ENCODE measurements at regions not wholly inside any gene's neighbourhood (a gene's known extent, or its start where the extent isn't known, plus 50 kb on each side); places are given as distances from the start of the nearest gene placed in this dataset.

GRCh38 chr7:114138587-114138986 lies 219.8 kb upstream of the PPP1R3A start:
- CTCF ChIA-PET = no interaction called here

GRCh38 chr7:114133717-114134116 lies 214.9 kb upstream of the PPP1R3A start:
- ChIA-PET CTCF (no interaction called here), POLR2A (no interaction called here)

More at GRCh38 chr7:114138587-114138986, 219.8 kb upstream of the PPP1R3A start:
- POLR2A ChIA-PET = no interaction called here

- CTCF ChIA-PET = no interaction called here
- POLR2A ChIA-PET = no interaction called here
Observed at GRCh38 chr7:114130866-114131265, 212.1 kb upstream of the PPP1R3A start.

GRCh38 chr7:114128880-114129279 lies 210.1 kb upstream of the PPP1R3A start:
- ChIA-PET CTCF (no interaction called here), POLR2A (no interaction called here)

- CTCF ChIA-PET = no interaction called here
- POLR2A ChIA-PET = no interaction called here
Observed at GRCh38 chr7:114126095-114126494, 207.3 kb upstream of the PPP1R3A start.

GRCh38 chr7:114112806-114113205 lies 194.0 kb upstream of the PPP1R3A start:
- ChIA-PET POLR2A (no interaction called here), CTCF (no interaction called here)

GRCh38 chr7:114110666-114111065 lies 191.9 kb upstream of the PPP1R3A start:
- ChIA-PET CTCF (no interaction called here), POLR2A (interaction anchor here (0.5 kb wide), 1 partner anchor 55 kb away, joined by 3 read pairs; no protein-coding TSS in a partner anchor)

- POLR2A ChIA-PET = no interaction called here
- CTCF ChIA-PET = no interaction called here
Observed at GRCh38 chr7:114109721-114110120, 190.9 kb upstream of the PPP1R3A start.

- ChIA-PET POLR2A (no interaction called here), CTCF (no interaction called here)
Observed at GRCh38 chr7:114109304-114109703, 190.5 kb upstream of the PPP1R3A start.

- POLR2A ChIA-PET = no interaction called here
- CTCF ChIA-PET = no interaction called here
Observed at GRCh38 chr7:114108510-114108909, 189.7 kb upstream of the PPP1R3A start.

GRCh38 chr7:114107522-114107921 lies 188.7 kb upstream of the PPP1R3A start:
- CTCF ChIA-PET = no interaction called here
- POLR2A ChIA-PET = no interaction called here

GRCh38 chr7:114104035-114104434 lies 185.2 kb upstream of the PPP1R3A start:
- POLR2A ChIA-PET = no interaction called here
- CTCF ChIA-PET = no interaction called here

GRCh38 chr7:114102996-114103395 lies 184.2 kb upstream of the PPP1R3A start:
- ChIA-PET CTCF (no interaction called here), POLR2A (no interaction called here)

GRCh38 chr7:114102131-114102530 lies 183.3 kb upstream of the PPP1R3A start:
- CTCF ChIA-PET = no interaction called here

GRCh38 chr7:114100810-114101209 lies 182.0 kb upstream of the PPP1R3A start:
- CTCF ChIA-PET = no interaction called here
- POLR2A ChIA-PET = no interaction called here

More at GRCh38 chr7:114102131-114102530, 183.3 kb upstream of the PPP1R3A start:
- POLR2A ChIA-PET = no interaction called here

GRCh38 chr7:114099337-114099736 lies 180.5 kb upstream of the PPP1R3A start:
- CTCF ChIA-PET = no interaction called here
- POLR2A ChIA-PET = no interaction called here

GRCh38 chr7:114095885-114096284 lies 177.1 kb upstream of the PPP1R3A start:
- CTCF ChIA-PET = no interaction called here
- POLR2A ChIA-PET = no interaction called here

GRCh38 chr7:114088470-114088940 lies 169.7 kb upstream of the PPP1R3A start:
- POLR2A ChIA-PET = no interaction called here
- CTCF ChIA-PET = no interaction called here

GRCh38 chr7:114087653-114088469 lies 169.1 kb upstream of the PPP1R3A start:
- ChIA-PET POLR2A (no interaction called here), CTCF (no interaction called here)

- ChIA-PET POLR2A (no interaction called here), CTCF (no interaction called here)
Observed at GRCh38 chr7:114086914-114087652, 168.3 kb upstream of the PPP1R3A start.

- CTCF ChIA-PET = no interaction called here
- POLR2A ChIA-PET = interaction anchor here (0.7 kb wide), 1 partner anchor 508 kb away, joined by 4 read pairs; no protein-coding TSS in a partner anchor
Observed at GRCh38 chr7:114086537-114086913, 167.7 kb upstream of the PPP1R3A start.
